ENCODE measurements at regions not wholly inside any gene's neighbourhood (a gene's known extent, or its start where the extent isn't known, plus 50 kb on each side); places are given as distances from the start of the nearest gene placed in this dataset.

GRCh38 chr5:57410374-57411320, 72.0 kb downstream of the ACTBL2 start:
- Histone ChIP-seq H4K20me1 (ENCODE audit: insufficient read depth) (no peaks in the 10 kb centered on the region), H3K9me2 (ENCODE audit: insufficient read depth) (no peaks in the 10 kb centered on the region), H3K4me1 (ENCODE audit: insufficient read depth) (peaks cover 42% of the 10 kb centered on the region), H3K36me3 (ENCODE audit: low read depth) (no peaks in the 10 kb centered on the region), H3F3A (ENCODE audit: insufficient read depth) (peaks cover 45% of the 10 kb centered on the region), H3K9me3 (ENCODE audit: low read depth) (no peaks in the 10 kb centered on the region), H3K27me3 (replicated peaks; ENCODE audit: insufficient read depth) (no peaks in the 10 kb centered on the region), H2AFZ (no peak overlapping the region), H3K9ac (no peak overlapping the region), H3K27ac (no peak overlapping the region), H3K4me3 (no peak overlapping the region), H3K4me2 (ENCODE audit: unreplicated experiment) (no peak overlapping the region), H3K79me2 (ENCODE audit: insufficient read depth) (no peaks in the 10 kb centered on the region)
- DNase-seq = no peak
- 92 to 93% methylated on average over 3 of the region's 3 CpGs for WGBS, 2 experiments (ENCODE audit: low coverage in 1 of 2, low lambda C conversion rate in 2 of 2, missing lambda C conversion rate in 2 of 2)
- in situ Hi-C loops (cut with MboI) = no loop called here
- TF ChIP-seq EZH2 (IDR thresholded peaks at IDR 0.05; ENCODE audit: insufficient read depth, poor library complexity, severe bottlenecking) (no peak), EZH2phosphoT487 (IDR thresholded peaks at IDR 0.05; ENCODE audit: insufficient read depth, low read depth) (no peak)

GRCh38 chr5:57408714-57409113, 73.9 kb downstream of the ACTBL2 start:
- DNase-seq = peak; percentile 64
- H3K9me3 ChIP-seq (ENCODE audit: low read depth) = no peaks in the 10 kb centered on the region
- H3K79me2 ChIP-seq (ENCODE audit: insufficient read depth) = no peaks in the 10 kb centered on the region
- H3K27ac ChIP-seq = peak overlapping the region; percentile 22; the same call in 1 of the 2 replicates
- H3K27me3 ChIP-seq (replicated peaks; ENCODE audit: insufficient read depth) = no peaks in the 10 kb centered on the region
- H3F3A ChIP-seq (ENCODE audit: insufficient read depth) = peaks cover 35% of the 10 kb centered on the region
- no peak overlapping the region for H3K4me3 ChIP-seq
- peak overlapping the region; percentile 13; the same call in 1 of the 2 replicates for H2AFZ ChIP-seq
- in situ Hi-C loops (cut with MboI) = no loop called here
- WGBS, 2 experiments (ENCODE audit: low coverage in 1 of 2, low lambda C conversion rate in 2 of 2, missing lambda C conversion rate in 2 of 2) = 4 to 6% methylated on average over 1 of the region's 1 CpG
- H3K4me2 ChIP-seq (ENCODE audit: unreplicated experiment) = peak overlapping the region; percentile 48
- H4K20me1 ChIP-seq (ENCODE audit: insufficient read depth) = no peaks in the 10 kb centered on the region
- peak overlapping the region; percentile 4; the same call in 1 of the 2 replicates for H3K9ac ChIP-seq
- no peaks in the 10 kb centered on the region for H3K36me3 ChIP-seq (ENCODE audit: low read depth)
- no peaks in the 10 kb centered on the region for H3K9me2 ChIP-seq (ENCODE audit: insufficient read depth)
- peaks cover 36% of the 10 kb centered on the region for H3K4me1 ChIP-seq (ENCODE audit: insufficient read depth)
- no peak for TF ChIP-seq EZH2phosphoT487 (IDR thresholded peaks at IDR 0.05; ENCODE audit: insufficient read depth, low read depth)
- no peak for TF ChIP-seq EZH2 (IDR thresholded peaks at IDR 0.05; ENCODE audit: insufficient read depth, poor library complexity, severe bottlenecking)

- TF ChIP-seq EZH2 (IDR thresholded peaks at IDR 0.05; ENCODE audit: insufficient read depth, poor library complexity, severe bottlenecking) (no peak), EZH2phosphoT487 (IDR thresholded peaks at IDR 0.05; ENCODE audit: insufficient read depth, low read depth) (no peak)
- Histone ChIP-seq H3K36me3 (ENCODE audit: low read depth) (no peaks in the 10 kb centered on the region), H3K4me2 (ENCODE audit: unreplicated experiment) (peak overlapping the region; percentile 48), H3F3A (ENCODE audit: insufficient read depth) (peaks cover 34% of the 10 kb centered on the region), H3K9ac (no peak overlapping the region), H3K4me1 (ENCODE audit: insufficient read depth) (peaks cover 36% of the 10 kb centered on the region), H3K79me2 (ENCODE audit: insufficient read depth) (no peaks in the 10 kb centered on the region), H3K9me3 (ENCODE audit: low read depth) (no peaks in the 10 kb centered on the region), H3K27ac (peak overlapping the region; percentile 22; the same call in 1 of the 2 replicates), H4K20me1 (ENCODE audit: insufficient read depth) (no peaks in the 10 kb centered on the region), H3K4me3 (no peak overlapping the region), H3K27me3 (replicated peaks; ENCODE audit: insufficient read depth) (no peaks in the 10 kb centered on the region), H3K9me2 (ENCODE audit: insufficient read depth) (no peaks in the 10 kb centered on the region), H2AFZ (peak overlapping the region; percentile 13; the same call in 1 of the 2 replicates)
- WGBS, 2 experiments (ENCODE audit: low coverage in 1 of 2, low lambda C conversion rate in 2 of 2, missing lambda C conversion rate in 2 of 2) = 64 to 71% methylated on average over 5 of the region's 5 CpGs
- no peak for DNase-seq
- in situ Hi-C loops (cut with MboI) = no loop called here
Measured at GRCh38 chr5:57408285-57408684, 74.3 kb downstream of the ACTBL2 start.

- in situ Hi-C loops (cut with MboI) = no loop called here
- peaks cover 28% of the 10 kb centered on the region for H3K4me1 ChIP-seq (ENCODE audit: insufficient read depth)
- WGBS, 2 experiments (ENCODE audit: low coverage in 1 of 2, low lambda C conversion rate in 2 of 2, missing lambda C conversion rate in 2 of 2) = 70 to 81% methylated on average over 5 of the region's 5 CpGs
Measured at GRCh38 chr5:57407391-57407790, 75.2 kb downstream of the ACTBL2 start.

More at GRCh38 chr5:57407391-57407790, 75.2 kb downstream of the ACTBL2 start:
- no peaks in the 10 kb centered on the region for H4K20me1 ChIP-seq (ENCODE audit: insufficient read depth)
- no peaks in the 10 kb centered on the region for H3K36me3 ChIP-seq (ENCODE audit: low read depth)
- H3F3A ChIP-seq (ENCODE audit: insufficient read depth) = peaks cover 25% of the 10 kb centered on the region
- DNase-seq = no peak
- H3K4me2 ChIP-seq (ENCODE audit: unreplicated experiment) = no peak overlapping the region
- H3K79me2 ChIP-seq (ENCODE audit: insufficient read depth) = no peaks in the 10 kb centered on the region
- no peaks in the 10 kb centered on the region for H3K27me3 ChIP-seq (replicated peaks; ENCODE audit: insufficient read depth)
- no peak overlapping the region for H2AFZ ChIP-seq
- no peak overlapping the region for H3K27ac ChIP-seq
- H3K9ac ChIP-seq = no peak overlapping the region
- TF ChIP-seq EZH2 (IDR thresholded peaks at IDR 0.05; ENCODE audit: insufficient read depth, poor library complexity, severe bottlenecking) = no peak
- TF ChIP-seq EZH2phosphoT487 (IDR thresholded peaks at IDR 0.05; ENCODE audit: insufficient read depth, low read depth) = no peak
- no peaks in the 10 kb centered on the region for H3K9me2 ChIP-seq (ENCODE audit: insufficient read depth)
- no peaks in the 10 kb centered on the region for H3K9me3 ChIP-seq (ENCODE audit: low read depth)
- no peak overlapping the region for H3K4me3 ChIP-seq

Measured in GM23248 (cell line).